ENCODE measurements at regions not wholly inside any gene's neighbourhood (a gene's known extent, or its start where the extent isn't known, plus 50 kb on each side); places are given as distances from the start of the nearest gene placed in this dataset.

DNA sequence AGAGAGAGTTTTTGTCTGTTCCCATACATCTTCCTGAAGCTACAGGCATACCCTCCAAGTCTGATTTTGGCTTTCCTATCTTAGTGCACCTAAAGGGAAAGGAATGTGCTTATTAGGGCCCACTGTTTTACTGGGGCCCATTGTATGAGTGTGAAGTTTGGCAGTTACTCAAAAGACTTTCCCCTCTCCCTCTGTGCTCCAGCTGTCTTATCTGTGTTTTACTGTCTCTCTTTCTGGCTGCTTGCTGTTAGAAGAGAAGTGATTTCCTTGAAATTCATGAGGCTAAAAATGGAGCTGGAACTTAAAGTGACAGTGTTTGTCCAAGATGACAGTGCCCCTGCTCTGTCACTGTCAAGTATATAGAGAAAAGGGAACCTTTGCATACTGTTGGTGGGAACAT is 436.2 kb downstream of the OCA2 start:
- no peak for ATAC-seq
- peaks cover 0 to 14% (median 0%) of the 10 kb centered on the region in 3 donors for H3K9me3 ChIP-seq
- no peak overlapping the region for H3K4me3 ChIP-seq
- no peaks in the 10 kb centered on the region for H3K4me1 ChIP-seq
- H3K36me3 ChIP-seq: no peaks in the 10 kb centered on the region
- no peaks in the 10 kb centered on the region for H3K27me3 ChIP-seq
- H3K27ac ChIP-seq: no peak overlapping the region
- TF ChIP-seq EP300 (IDR thresholded peaks at IDR 0.05): no peak
- no peak for TF ChIP-seq POLR2A (IDR thresholded peaks at IDR 0.05)
- TF ChIP-seq, protein P1, sequence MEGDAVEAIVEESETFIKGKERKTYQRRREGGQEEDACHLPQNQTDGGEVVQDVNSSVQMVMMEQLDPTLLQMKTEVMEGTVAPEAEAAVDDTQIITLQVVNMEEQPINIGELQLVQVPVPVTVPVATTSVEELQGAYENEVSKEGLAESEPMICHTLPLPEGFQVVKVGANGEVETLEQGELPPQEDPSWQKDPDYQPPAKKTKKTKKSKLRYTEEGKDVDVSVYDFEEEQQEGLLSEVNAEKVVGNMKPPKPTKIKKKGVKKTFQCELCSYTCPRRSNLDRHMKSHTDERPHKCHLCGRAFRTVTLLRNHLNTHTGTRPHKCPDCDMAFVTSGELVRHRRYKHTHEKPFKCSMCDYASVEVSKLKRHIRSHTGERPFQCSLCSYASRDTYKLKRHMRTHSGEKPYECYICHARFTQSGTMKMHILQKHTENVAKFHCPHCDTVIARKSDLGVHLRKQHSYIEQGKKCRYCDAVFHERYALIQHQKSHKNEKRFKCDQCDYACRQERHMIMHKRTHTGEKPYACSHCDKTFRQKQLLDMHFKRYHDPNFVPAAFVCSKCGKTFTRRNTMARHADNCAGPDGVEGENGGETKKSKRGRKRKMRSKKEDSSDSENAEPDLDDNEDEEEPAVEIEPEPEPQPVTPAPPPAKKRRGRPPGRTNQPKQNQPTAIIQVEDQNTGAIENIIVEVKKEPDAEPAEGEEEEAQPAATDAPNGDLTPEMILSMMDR (IDR thresholded peaks at IDR 0.05): no peak
- TF ChIP-seq POLR2AphosphoS5 (IDR thresholded peaks at IDR 0.05): no peak

DNA sequence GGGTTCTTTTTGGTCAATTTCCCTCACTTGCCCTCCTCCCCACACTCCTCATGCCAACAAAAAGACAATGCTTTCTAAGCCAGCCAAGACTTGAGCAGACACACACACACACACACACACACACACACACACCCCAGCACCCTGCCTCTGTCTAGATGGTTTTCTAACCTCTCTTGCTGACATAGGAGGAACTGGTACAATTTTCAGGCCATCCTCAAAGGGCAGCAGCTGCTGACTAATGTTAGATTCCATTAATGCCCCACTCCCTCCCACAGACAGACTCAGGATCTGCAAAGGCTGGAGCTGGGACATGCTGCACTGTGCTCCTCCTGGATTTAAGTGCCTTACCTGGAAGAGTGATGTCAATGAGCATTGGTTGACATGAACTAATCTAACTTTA is 438.4 kb downstream of the OCA2 start:
- TF ChIP-seq EP300 (IDR thresholded peaks at IDR 0.05) (no peak), POLR2AphosphoS5 (IDR thresholded peaks at IDR 0.05) (no peak), POLR2A (IDR thresholded peaks at IDR 0.05) (no peak)
- TF ChIP-seq, protein P1 (IDR thresholded peaks at IDR 0.05): no peak
- H3K4me1 ChIP-seq: no peaks in the 10 kb centered on the region

DNA sequence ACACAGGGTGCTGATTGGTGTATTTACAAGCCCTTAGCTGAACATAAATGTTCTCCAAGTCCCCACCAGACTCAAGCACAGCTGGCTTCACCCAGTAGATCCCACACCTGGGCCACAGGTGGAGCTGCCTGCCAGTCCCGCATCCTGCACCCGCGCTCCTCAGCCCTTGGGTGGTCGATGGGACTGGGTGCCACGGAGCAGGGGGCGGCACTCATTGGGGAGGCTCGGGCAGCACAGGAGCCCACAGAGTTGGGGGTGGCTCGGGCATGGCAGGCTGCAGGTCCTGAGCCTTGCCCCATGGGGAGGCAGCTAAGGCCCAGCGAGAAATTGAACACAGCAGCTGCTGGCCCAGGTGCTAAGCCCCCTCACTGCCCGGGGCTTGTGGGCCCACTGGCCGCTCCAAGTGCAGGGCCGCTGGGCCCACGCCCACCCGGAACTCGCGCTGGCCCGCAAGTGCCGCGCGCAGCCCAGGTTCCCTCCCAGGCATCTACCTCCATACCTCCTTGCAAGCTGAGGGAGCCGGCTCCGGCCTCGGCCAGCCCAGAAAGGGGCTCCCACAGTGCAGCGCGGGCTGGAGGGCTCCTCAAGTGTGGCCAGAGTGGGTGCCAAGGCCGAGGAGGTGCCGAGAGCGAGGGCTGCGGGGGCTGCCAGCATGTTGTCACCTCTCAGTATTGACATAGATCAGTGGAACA is 442.7 kb downstream of the OCA2 start:
- Histone ChIP-seq H3K9me3 (peaks cover 0 to 7% (median 0%) of the 10 kb centered on the region in 3 donors), H3K4me1 (no peaks in the 10 kb centered on the region), H3K36me3 (no peaks in the 10 kb centered on the region), H3K27ac (no peak overlapping the region), H3K4me3 (no peak overlapping the region), H3K27me3 (no peaks in the 10 kb centered on the region)
- TF ChIP-seq POLR2A (IDR thresholded peaks at IDR 0.05) (no peak), EP300 (IDR thresholded peaks at IDR 0.05) (no peak), POLR2AphosphoS5 (IDR thresholded peaks at IDR 0.05) (no peak)
- TF ChIP-seq, protein P1 (IDR thresholded peaks at IDR 0.05): no peak
- ATAC-seq: no peak
- 93% methylated on average over 10 of the region's 29 CpGs; no CpG with 5 or more reads in 1 of the 2 donors for WGBS, 2 donors (ENCODE audit: low coverage in 1 of 2)

More for the DNA sequence above, 438.4 kb downstream of the OCA2 start:
- Histone ChIP-seq H3K9me3 (peaks cover 0 to 14% (median 0%) of the 10 kb centered on the region in 3 donors), H3K27ac (no peak overlapping the region), H3K36me3 (no peaks in the 10 kb centered on the region), H3K4me3 (no peak overlapping the region), H3K27me3 (no peaks in the 10 kb centered on the region)
- ATAC-seq: no peak

DNA sequence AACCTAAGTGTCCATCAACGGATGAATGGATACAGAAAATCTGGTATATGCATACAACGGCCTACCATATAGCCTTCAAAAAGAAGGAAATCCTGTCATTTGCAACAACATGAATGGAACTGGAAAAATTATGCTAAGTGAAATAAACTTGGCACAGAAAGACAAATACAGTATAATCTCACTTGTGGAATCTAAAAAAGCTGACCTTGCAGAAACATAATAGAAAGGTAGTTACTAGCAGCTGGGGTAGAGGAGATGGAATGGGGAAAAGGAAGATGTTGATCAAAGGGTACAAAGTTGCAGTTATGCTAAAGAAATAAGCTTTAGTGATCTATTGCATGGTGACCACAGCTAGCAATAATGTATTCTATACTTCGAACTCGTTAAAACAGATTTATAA is 444.1 kb downstream of the OCA2 start:
- 81 to 89% methylated on average over 4 of the region's 4 CpGs for WGBS, 2 donors (ENCODE audit: low coverage in 1 of 2)
- no peaks in the 10 kb centered on the region for H3K4me1 ChIP-seq
- H3K9me3 ChIP-seq: no peaks in the 10 kb centered on the region
- H3K27ac ChIP-seq: no peak overlapping the region
- no peak for ATAC-seq
- TF ChIP-seq POLR2A (IDR thresholded peaks at IDR 0.05) (no peak), POLR2AphosphoS5 (IDR thresholded peaks at IDR 0.05) (no peak), EP300 (IDR thresholded peaks at IDR 0.05) (no peak)
- TF ChIP-seq, protein P1 (IDR thresholded peaks at IDR 0.05): no peak
- no peaks in the 10 kb centered on the region for H3K36me3 ChIP-seq
- H3K27me3 ChIP-seq: no peaks in the 10 kb centered on the region
- no peak overlapping the region for H3K4me3 ChIP-seq

DNA sequence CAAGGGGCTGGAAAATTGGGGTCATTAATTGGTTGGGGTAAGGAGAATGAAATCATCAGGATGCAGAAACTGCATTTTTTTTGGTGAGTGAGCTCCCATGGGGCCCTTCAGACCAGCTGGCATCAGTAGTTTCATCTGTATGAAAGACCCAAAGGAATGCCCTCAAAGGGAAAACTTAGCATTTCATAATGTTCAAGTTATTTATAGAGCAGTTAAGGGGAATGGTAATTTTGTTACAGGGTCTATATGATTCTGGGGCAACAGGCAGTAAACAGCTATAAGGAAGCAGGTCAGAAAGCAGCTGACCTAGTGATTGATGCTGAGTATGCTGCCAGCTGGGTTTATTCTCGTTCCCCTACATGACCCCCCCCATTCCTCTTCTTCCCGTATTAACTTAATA is 448.9 kb downstream of the OCA2 start:
- WGBS, 2 donors (ENCODE audit: low coverage in 1 of 2): 47 to 56% methylated on average over 2 of the region's 2 CpGs
- H3K4me3 ChIP-seq: no peak overlapping the region
- ATAC-seq: no peak
- H3K4me1 ChIP-seq: no peaks in the 10 kb centered on the region
- no peaks in the 10 kb centered on the region for H3K9me3 ChIP-seq
- no peaks in the 10 kb centered on the region for H3K36me3 ChIP-seq
- TF ChIP-seq POLR2AphosphoS5 (IDR thresholded peaks at IDR 0.05) (no peak), POLR2A (IDR thresholded peaks at IDR 0.05) (no peak), EP300 (IDR thresholded peaks at IDR 0.05) (no peak)
- TF ChIP-seq, protein P1 (IDR thresholded peaks at IDR 0.05): no peak
- no peaks in the 10 kb centered on the region for H3K27me3 ChIP-seq
- H3K27ac ChIP-seq: no peak overlapping the region
